Activated naive CD4-positive, alpha-beta T cell treated with anti-CD3 and anti-CD28 coated beads, Interleukin-2, amount 10 ng/mL, durations not matched to agents 7 days and 5 days (primary cell): ENCODE measurements at regions not wholly inside any gene's neighbourhood (a gene's known extent, or its start where the extent isn't known, plus 50 kb on each side); places are given as distances from the start of the nearest gene placed in this dataset.
A peak's percentile ranks its signal among the peaks of the same experiment; 100 is the strongest.

Experiments
- CTCF ChIA-PET: fragments of 350-600 bp; sonication (Branson Sonifier 250); formaldehyde crosslinking; loops from one replicate; lab custom pipeline; 2021; ENCODE audit warnings: antibody characterized with exemption; lab: Charles Lee
- DNase-seq: peaks from one replicate; pipeline ENCODE4 v3.0.0-alpha.2; 2020
- H3K27ac Mint-ChIP-seq: one replicate; pipeline ENCODE4 v1.8.0; 2021; ENCODE audit warnings: mild to moderate bottlenecking, moderate library complexity, mixed read lengths
- H3K27me3 Mint-ChIP-seq: one replicate; pipeline ENCODE4 v1.8.0; 2021; ENCODE audit warnings: mild to moderate bottlenecking, mixed read lengths
- H3K36me3 Mint-ChIP-seq: one replicate; pipeline ENCODE4 v1.8.0; 2021; ENCODE audit warnings: mixed read lengths
- H3K4me1 Mint-ChIP-seq: one replicate; pipeline ENCODE4 v1.8.0; 2021; ENCODE audit warnings: mixed read lengths
- H3K4me3 Mint-ChIP-seq: one replicate; pipeline ENCODE4 v1.8.0; 2021; ENCODE audit warnings: mild to moderate bottlenecking, moderate library complexity, mixed read lengths
- H3K9me3 Mint-ChIP-seq: one replicate; pipeline ENCODE4 v1.8.0; 2021; ENCODE audit warnings: mixed read lengths

- no peak for DNase-seq
- CTCF ChIA-PET, result no interaction called here
- H3K4me3 Mint-ChIP-seq, result no peak overlapping the region
- no peaks in the 10 kb centered on the region for H3K36me3 Mint-ChIP-seq
- H3K9me3 Mint-ChIP-seq, result no peaks in the 10 kb centered on the region
- H3K27ac Mint-ChIP-seq, result no peak overlapping the region
- peaks cover 9% of the 10 kb centered on the region for H3K27me3 Mint-ChIP-seq
- H3K4me1 Mint-ChIP-seq, result no peaks in the 10 kb centered on the region
Observed at GRCh38 chr19:5235458-5236219, 105.0 kb downstream of the PTPRS start.

- Mint-ChIP-seq H3K27me3 (peaks cover 16% of the 10 kb centered on the region), H3K9me3 (no peaks in the 10 kb centered on the region), H3K27ac (no peak overlapping the region), H3K36me3 (no peaks in the 10 kb centered on the region), H3K4me3 (no peak overlapping the region), H3K4me1 (no peaks in the 10 kb centered on the region)
- CTCF ChIA-PET, result no interaction called here
- no peak for DNase-seq
Observed at GRCh38 chr19:5234412-5234811, 106.2 kb downstream of the PTPRS start.

- CTCF ChIA-PET, result no interaction called here
- H3K4me3 Mint-ChIP-seq, result no peak overlapping the region
- no peak overlapping the region for H3K27ac Mint-ChIP-seq
- H3K4me1 Mint-ChIP-seq, result no peaks in the 10 kb centered on the region
- H3K9me3 Mint-ChIP-seq, result no peaks in the 10 kb centered on the region
- peaks cover 29% of the 10 kb centered on the region for H3K27me3 Mint-ChIP-seq
- DNase-seq, result no peak
- no peaks in the 10 kb centered on the region for H3K36me3 Mint-ChIP-seq
Observed at GRCh38 chr19:5232798-5233505, 107.7 kb downstream of the PTPRS start.

GRCh38 chr19:5231857-5232678, 108.5 kb downstream of the PTPRS start:
- H3K4me1 Mint-ChIP-seq, result no peaks in the 10 kb centered on the region
- no peak for DNase-seq
- no peaks in the 10 kb centered on the region for H3K36me3 Mint-ChIP-seq
- no peaks in the 10 kb centered on the region for H3K9me3 Mint-ChIP-seq
- peaks cover 33% of the 10 kb centered on the region for H3K27me3 Mint-ChIP-seq
- CTCF ChIA-PET, result no interaction called here
- H3K4me3 Mint-ChIP-seq, result no peak overlapping the region
- no peak overlapping the region for H3K27ac Mint-ChIP-seq

GRCh38 chr19:5230730-5231555, 109.7 kb downstream of the PTPRS start:
- Mint-ChIP-seq H3K36me3 (no peaks in the 10 kb centered on the region), H3K9me3 (no peaks in the 10 kb centered on the region), H3K27me3 (peaks cover 33% of the 10 kb centered on the region), H3K27ac (no peak overlapping the region), H3K4me1 (no peaks in the 10 kb centered on the region), H3K4me3 (no peak overlapping the region)
- CTCF ChIA-PET, result no interaction called here
- DNase-seq, result no peak

GRCh38 chr19:5229778-5230335, 110.8 kb downstream of the PTPRS start:
- H3K4me3 Mint-ChIP-seq, result no peak overlapping the region
- no peaks in the 10 kb centered on the region for H3K4me1 Mint-ChIP-seq
- no peak overlapping the region for H3K27ac Mint-ChIP-seq
- peaks cover 33% of the 10 kb centered on the region for H3K27me3 Mint-ChIP-seq
- no peak for DNase-seq
- CTCF ChIA-PET, result no interaction called here
- no peaks in the 10 kb centered on the region for H3K36me3 Mint-ChIP-seq
- H3K9me3 Mint-ChIP-seq, result no peaks in the 10 kb centered on the region

- Mint-ChIP-seq H3K36me3 (no peaks in the 10 kb centered on the region), H3K27ac (no peak overlapping the region), H3K9me3 (no peaks in the 10 kb centered on the region), H3K4me1 (no peaks in the 10 kb centered on the region), H3K27me3 (peaks cover 33% of the 10 kb centered on the region), H3K4me3 (no peak overlapping the region)
- DNase-seq, result no peak
- CTCF ChIA-PET, result no interaction called here
Observed at GRCh38 chr19:5228932-5229777, 111.5 kb downstream of the PTPRS start.

GRCh38 chr19:5228490-5228889, 112.1 kb downstream of the PTPRS start:
- CTCF ChIA-PET, result no interaction called here
- no peak overlapping the region for H3K4me3 Mint-ChIP-seq
- H3K27ac Mint-ChIP-seq, result no peak overlapping the region

GRCh38 chr19:5225486-5226345, 114.9 kb downstream of the PTPRS start:
- Mint-ChIP-seq H3K4me3 (no peak overlapping the region), H3K9me3 (no peaks in the 10 kb centered on the region), H3K27me3 (peaks cover 29% of the 10 kb centered on the region), H3K27ac (no peak overlapping the region), H3K4me1 (no peaks in the 10 kb centered on the region), H3K36me3 (no peaks in the 10 kb centered on the region)
- CTCF ChIA-PET, result interaction anchor here (1.3 kb wide), 1 partner anchor 34 kb away, joined by 3 read pairs; no protein-coding TSS in a partner anchor
- DNase-seq, result peak; percentile 26

More at GRCh38 chr19:5228490-5228889, 112.1 kb downstream of the PTPRS start:
- DNase-seq, result no peak
- H3K4me1 Mint-ChIP-seq, result no peaks in the 10 kb centered on the region
- H3K27me3 Mint-ChIP-seq, result peaks cover 33% of the 10 kb centered on the region
- no peaks in the 10 kb centered on the region for H3K9me3 Mint-ChIP-seq
- H3K36me3 Mint-ChIP-seq, result no peaks in the 10 kb centered on the region

- Mint-ChIP-seq H3K4me1 (no peaks in the 10 kb centered on the region), H3K4me3 (no peak overlapping the region), H3K27me3 (peaks cover 17% of the 10 kb centered on the region), H3K27ac (no peak overlapping the region), H3K9me3 (no peaks in the 10 kb centered on the region), H3K36me3 (no peaks in the 10 kb centered on the region)
- DNase-seq, result no peak
- CTCF ChIA-PET, result no interaction called here
Observed at GRCh38 chr19:5224480-5224879, 116.1 kb downstream of the PTPRS start.

GRCh38 chr19:5222821-5223321, 117.7 kb downstream of the PTPRS start:
- no peaks in the 10 kb centered on the region for H3K36me3 Mint-ChIP-seq
- H3K27ac Mint-ChIP-seq, result no peak overlapping the region
- no peak overlapping the region for H3K4me3 Mint-ChIP-seq
- CTCF ChIA-PET, result no interaction called here
- no peaks in the 10 kb centered on the region for H3K4me1 Mint-ChIP-seq
- H3K27me3 Mint-ChIP-seq, result peaks cover 3% of the 10 kb centered on the region
- DNase-seq, result no peak
- no peaks in the 10 kb centered on the region for H3K9me3 Mint-ChIP-seq

GRCh38 chr19:5222178-5222577, 118.4 kb downstream of the PTPRS start:
- CTCF ChIA-PET, result no interaction called here
- Mint-ChIP-seq H3K36me3 (no peaks in the 10 kb centered on the region), H3K9me3 (no peaks in the 10 kb centered on the region), H3K27me3 (no peaks in the 10 kb centered on the region), H3K27ac (no peak overlapping the region), H3K4me3 (no peak overlapping the region), H3K4me1 (no peaks in the 10 kb centered on the region)
- no peak for DNase-seq
